SK-N-MC (cell line): ENCODE measurements at regions not wholly inside any gene's neighbourhood (a gene's known extent, or its start where the extent isn't known, plus 50 kb on each side); places are given as distances from the start of the nearest gene placed in this dataset.
"Not testable (repeated sequence)": the region's sequence is repeated elsewhere in the genome, so short reads cannot be mapped to it uniquely, and the experiment has no call there.

Experiments used
- DNase-seq: peaks from one replicate; pipeline ENCODE4 v3.0.0-alpha.2; 2011; ENCODE audit warnings: low read depth, low spot score
- H3K27ac ChIP-seq: fragments of 200-600 bp; sonication (generic); 2 replicates; pipeline ENCODE4 v1.5.1; 2016; ENCODE audit warnings: mixed run types
- H3K36me3 ChIP-seq: fragments of 200-600 bp; sonication (generic); 2 replicates; pipeline ENCODE4 v1.6.1; 2017; ENCODE audit warnings: antibody characterized with exemption, low read length, mixed read lengths; ENCODE audit not compliant: insufficient read depth
- H3K4me3 ChIP-seq: fragments of 200-600 bp; sonication (generic); 2 replicates; pipeline ENCODE4 v1.5.1; 2016
- H3K9ac ChIP-seq: fragments of 200-600 bp; sonication (generic); 2 replicates; pipeline ENCODE4 v1.8.0; 2017; ENCODE audit warnings: mixed run types, mixed read lengths; ENCODE audit not compliant: insufficient read length
- H3K9me3 ChIP-seq: fragments of 200-600 bp; sonication (generic); 2 replicates; pipeline ENCODE4 v1.6.1; 2017; ENCODE audit warnings: low read depth, mild to moderate bottlenecking, antibody characterized with exemption, low read length, moderate library complexity, mixed read lengths
- EZH2 ChIP-seq: fragments of 200-600 bp; sonication (generic); IDR thresholded peaks from one replicate; pipeline ENCODE4 v1.6.1; 2017; ENCODE audit warnings: antibody characterized with exemption
- FOXP2 ChIP-seq: optimal IDR thresholded peaks from 2 replicates; pipeline ENCODE3; 2011; ENCODE audit warnings: mild to moderate bottlenecking, moderate library complexity; ENCODE audit not compliant: insufficient read depth; ENCODE audit errors: extremely low read length, control extremely low read depth
- POLR2AphosphoS5 ChIP-seq: IDR thresholded peaks from 2 replicates; pipeline ENCODE4 v1.6.1; 2012; ENCODE audit warnings: mild to moderate bottlenecking, low read depth, low read length, borderline replicate concordance

GRCh38 chr5:126014676-126015075 lies 408.5 kb upstream of the GRAMD2B start:
- Histone ChIP-seq H3K36me3 (no peaks in the 10 kb centered on the region), H3K9me3 (no peaks in the 10 kb centered on the region), H3K9ac (no peak overlapping the region), H3K4me3 (no peak overlapping the region), H3K27ac (no peak overlapping the region)
- no peak for TF ChIP-seq EZH2
- TF ChIP-seq FOXP2: no peak
- no peak for TF ChIP-seq POLR2AphosphoS5
- DNase-seq: no peak

- Histone ChIP-seq H3K9ac (no peak overlapping the region), H3K27ac (no peak overlapping the region), H3K9me3 (no peaks in the 10 kb centered on the region), H3K36me3 (no peaks in the 10 kb centered on the region), H3K4me3 (no peak overlapping the region)
- DNase-seq: no peak
- TF ChIP-seq POLR2AphosphoS5 (no peak), EZH2 (no peak), FOXP2 (no peak)
These were observed 407.7 kb upstream of the GRAMD2B start for GRCh38 chr5:126015235-126016181.

- no peak overlapping the region for H3K4me3 ChIP-seq
- DNase-seq: no peak
- H3K9ac ChIP-seq: no peak overlapping the region
- no peaks in the 10 kb centered on the region for H3K9me3 ChIP-seq
- H3K36me3 ChIP-seq: no peaks in the 10 kb centered on the region
- TF ChIP-seq FOXP2: no peak
- TF ChIP-seq POLR2AphosphoS5: no peak
- TF ChIP-seq EZH2: no peak
- H3K27ac ChIP-seq: no peak overlapping the region
These were observed 407.0 kb upstream of the GRAMD2B start for GRCh38 chr5:126016256-126016655.

- TF ChIP-seq EZH2: no peak
- no peak for TF ChIP-seq FOXP2
- TF ChIP-seq POLR2AphosphoS5: no peak
- no peak overlapping the region for H3K4me3 ChIP-seq
- H3K9ac ChIP-seq: no peak overlapping the region
- no peak for DNase-seq
- no peaks in the 10 kb centered on the region for H3K36me3 ChIP-seq
- H3K27ac ChIP-seq: no peak overlapping the region
- H3K9me3 ChIP-seq: no peaks in the 10 kb centered on the region
These were observed 406.1 kb upstream of the GRAMD2B start for GRCh38 chr5:126017096-126017495.

DNA sequence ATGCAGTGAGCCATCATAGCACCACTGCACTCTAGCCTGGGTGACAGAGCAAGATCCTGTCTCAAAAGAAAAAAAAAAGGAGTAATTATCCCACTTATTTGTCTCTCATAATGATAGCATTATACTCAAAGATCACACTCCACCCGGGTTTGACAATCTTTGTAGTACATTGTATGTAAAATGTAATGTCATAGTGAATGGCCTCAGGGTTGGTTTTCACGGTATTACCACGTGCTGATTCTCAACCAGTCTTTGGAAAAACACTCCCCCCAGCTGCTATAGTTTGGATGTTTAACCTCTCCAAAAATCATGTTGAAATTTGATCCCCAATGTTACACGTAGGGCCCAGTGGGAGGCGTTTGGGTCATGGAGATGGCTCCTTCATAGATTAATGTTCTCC lies 402.4 kb upstream of the GRAMD2B start:
- no peak for TF ChIP-seq POLR2AphosphoS5
- TF ChIP-seq FOXP2: no peak
- TF ChIP-seq EZH2: no peak
- Histone ChIP-seq H3K9ac (no peak overlapping the region), H3K36me3 (no peaks in the 10 kb centered on the region), H3K4me3 (no peak overlapping the region), H3K27ac (no peak overlapping the region), H3K9me3 (no peaks in the 10 kb centered on the region)
- DNase-seq: no peak

DNA sequence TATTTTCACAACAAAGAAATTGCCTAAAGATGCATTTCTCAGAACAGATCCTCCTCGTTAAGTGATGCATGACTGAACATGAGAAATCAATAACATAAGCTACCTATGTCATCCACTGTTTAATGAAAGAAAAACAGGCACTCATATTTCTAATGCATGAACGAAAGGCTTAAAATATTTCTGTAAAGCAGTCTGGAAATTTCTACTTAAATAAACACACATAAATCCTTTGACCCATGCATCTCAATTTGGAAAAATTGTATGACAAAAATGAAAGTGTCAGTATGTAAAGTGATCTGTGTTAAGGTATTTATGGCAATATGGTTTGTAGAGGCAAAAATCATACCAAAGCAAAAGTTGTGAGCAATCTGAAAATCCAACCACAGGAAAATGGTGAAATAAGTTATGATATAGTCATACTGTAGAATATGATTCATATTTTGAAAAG lies 399.2 kb upstream of the GRAMD2B start:
- no peak overlapping the region for H3K9ac ChIP-seq
- no peaks in the 10 kb centered on the region for H3K9me3 ChIP-seq
- DNase-seq: no peak
- no peak overlapping the region for H3K27ac ChIP-seq
- no peak overlapping the region for H3K4me3 ChIP-seq
- no peaks in the 10 kb centered on the region for H3K36me3 ChIP-seq
- no peak for TF ChIP-seq EZH2
- no peak for TF ChIP-seq POLR2AphosphoS5
- TF ChIP-seq FOXP2: no peak

GRCh38 chr5:126027149-126027548 lies 396.1 kb upstream of the GRAMD2B start:
- no peaks in the 10 kb centered on the region for H3K9me3 ChIP-seq
- no peak for TF ChIP-seq EZH2
- TF ChIP-seq FOXP2: no peak
- TF ChIP-seq POLR2AphosphoS5: no peak
- no peak overlapping the region for H3K9ac ChIP-seq
- no peak overlapping the region for H3K4me3 ChIP-seq
- no peak for DNase-seq
- H3K27ac ChIP-seq: no peak overlapping the region
- H3K36me3 ChIP-seq: no peaks in the 10 kb centered on the region

- Histone ChIP-seq H3K36me3 (no peaks in the 10 kb centered on the region), H3K9me3 (no peaks in the 10 kb centered on the region), H3K9ac (no peak overlapping the region), H3K27ac (no peak overlapping the region), H3K4me3 (no peak overlapping the region)
- DNase-seq: no peak
- no peak for TF ChIP-seq FOXP2
- no peak for TF ChIP-seq POLR2AphosphoS5
- no peak for TF ChIP-seq EZH2
These were observed 395.6 kb upstream of the GRAMD2B start for GRCh38 chr5:126027652-126028051.

DNA sequence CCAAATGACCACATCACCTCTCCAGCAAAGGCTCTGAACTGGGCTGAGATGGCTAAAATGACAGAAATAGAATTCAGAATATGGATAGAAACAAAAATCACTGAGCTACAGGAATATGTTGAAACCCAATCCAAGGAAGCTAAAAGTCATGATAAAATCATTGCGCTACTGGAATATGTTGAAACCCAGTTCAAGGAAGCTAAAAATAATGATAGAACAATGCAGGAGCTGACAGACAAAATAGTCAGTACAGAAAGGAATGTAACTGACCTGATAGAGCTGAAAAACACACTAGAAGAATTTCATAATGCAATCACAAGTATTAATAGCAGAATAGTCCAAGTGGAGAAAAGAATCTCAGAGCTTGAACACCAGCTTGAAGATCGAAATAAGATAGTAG lies 394.9 kb upstream of the GRAMD2B start:
- DNase-seq: no peak
- no peak overlapping the region for H3K27ac ChIP-seq
- no peak overlapping the region for H3K9ac ChIP-seq
- TF ChIP-seq EZH2: no peak
- no peak for TF ChIP-seq FOXP2
- TF ChIP-seq POLR2AphosphoS5: no peak
- H3K9me3 ChIP-seq: no peaks in the 10 kb centered on the region
- no peaks in the 10 kb centered on the region for H3K36me3 ChIP-seq
- H3K4me3 ChIP-seq: no peak overlapping the region

DNA sequence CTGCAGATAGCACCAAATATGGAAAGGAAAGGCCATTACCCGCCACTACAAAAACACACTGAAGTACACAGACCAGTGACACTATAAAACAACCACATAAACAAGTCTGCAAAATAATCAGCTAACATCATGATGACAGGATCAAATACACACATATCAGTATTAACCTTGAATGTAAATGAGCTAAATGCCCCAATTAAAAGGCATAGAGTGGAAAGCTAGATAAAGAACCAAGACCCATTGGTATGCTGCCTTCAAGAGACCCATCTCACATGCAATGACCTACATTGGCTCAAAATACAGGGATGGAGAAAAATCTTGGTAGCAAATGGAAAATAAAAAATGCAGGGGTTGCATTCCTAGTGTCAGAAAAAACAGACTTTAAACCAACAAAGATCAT lies 393.9 kb upstream of the GRAMD2B start:
- DNase-seq, H3K4me3 ChIP-seq, H3K36me3 ChIP-seq, H3K9me3 ChIP-seq, H3K27ac ChIP-seq, H3K9ac ChIP-seq: not testable (repeated sequence)
